ENCODE measurements at regions not wholly inside any gene's neighbourhood (a gene's known extent, or its start where the extent isn't known, plus 50 kb on each side); places are given as distances from the start of the nearest gene placed in this dataset.

GRCh38 chr10:117933036-117933435 lies 113.7 kb downstream of the RAB11FIP2 start:
- no peak for DNase-seq

- DNase-seq: no peak
Measured at GRCh38 chr10:117934477-117934876, 112.3 kb downstream of the RAB11FIP2 start.

GRCh38 chr10:117936141-117936540 lies 110.6 kb downstream of the RAB11FIP2 start:
- DNase-seq: no peak

- DNase-seq: no peak
Measured at GRCh38 chr10:117936566-117936965, 110.2 kb downstream of the RAB11FIP2 start.

GRCh38 chr10:117936976-117937375 lies 109.8 kb downstream of the RAB11FIP2 start:
- DNase-seq: no peak

GRCh38 chr10:117938104-117938503 lies 108.6 kb downstream of the RAB11FIP2 start:
- DNase-seq: no peak

- no peak for DNase-seq
Measured at GRCh38 chr10:117942226-117942625, 104.5 kb downstream of the RAB11FIP2 start.

GRCh38 chr10:117944676-117945447 lies 101.9 kb downstream of the RAB11FIP2 start:
- DNase-seq: no peak

- no peak for DNase-seq
Measured at GRCh38 chr10:117945651-117946050, 101.1 kb downstream of the RAB11FIP2 start.

- no peak for DNase-seq
Measured at GRCh38 chr10:117946525-117947070, 100.1 kb downstream of the RAB11FIP2 start.

GRCh38 chr10:117948493-117948892 lies 98.2 kb downstream of the RAB11FIP2 start:
- no peak for DNase-seq

GRCh38 chr10:117950408-117950807 lies 96.3 kb downstream of the RAB11FIP2 start:
- no peak for DNase-seq

Data from retina (tissue), 1 donor.